ENCODE measurements at regions not wholly inside any gene's neighbourhood (a gene's known extent, or its start where the extent isn't known, plus 50 kb on each side); places are given as distances from the start of the nearest gene placed in this dataset.

DNA sequence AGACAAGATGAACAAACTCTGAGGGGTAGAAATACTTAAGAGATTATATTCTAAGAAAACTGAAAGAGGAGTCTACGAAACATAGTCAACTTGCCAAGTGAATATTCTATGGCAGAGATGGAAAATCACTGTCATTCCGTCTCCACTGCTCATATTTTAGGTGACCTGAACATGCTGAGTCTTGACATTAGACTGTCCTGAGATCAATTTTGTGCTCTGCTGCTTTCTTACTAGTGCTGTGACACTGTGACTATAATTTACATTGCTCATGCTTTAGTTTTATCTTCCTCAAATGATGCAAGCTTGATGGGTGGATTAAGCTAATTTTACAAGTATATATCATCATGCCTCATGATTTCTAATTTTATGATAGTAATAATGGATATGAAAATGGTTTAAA lies 228.2 kb upstream of the LRFN5 start:
- TF ChIP-seq, protein P1, sequence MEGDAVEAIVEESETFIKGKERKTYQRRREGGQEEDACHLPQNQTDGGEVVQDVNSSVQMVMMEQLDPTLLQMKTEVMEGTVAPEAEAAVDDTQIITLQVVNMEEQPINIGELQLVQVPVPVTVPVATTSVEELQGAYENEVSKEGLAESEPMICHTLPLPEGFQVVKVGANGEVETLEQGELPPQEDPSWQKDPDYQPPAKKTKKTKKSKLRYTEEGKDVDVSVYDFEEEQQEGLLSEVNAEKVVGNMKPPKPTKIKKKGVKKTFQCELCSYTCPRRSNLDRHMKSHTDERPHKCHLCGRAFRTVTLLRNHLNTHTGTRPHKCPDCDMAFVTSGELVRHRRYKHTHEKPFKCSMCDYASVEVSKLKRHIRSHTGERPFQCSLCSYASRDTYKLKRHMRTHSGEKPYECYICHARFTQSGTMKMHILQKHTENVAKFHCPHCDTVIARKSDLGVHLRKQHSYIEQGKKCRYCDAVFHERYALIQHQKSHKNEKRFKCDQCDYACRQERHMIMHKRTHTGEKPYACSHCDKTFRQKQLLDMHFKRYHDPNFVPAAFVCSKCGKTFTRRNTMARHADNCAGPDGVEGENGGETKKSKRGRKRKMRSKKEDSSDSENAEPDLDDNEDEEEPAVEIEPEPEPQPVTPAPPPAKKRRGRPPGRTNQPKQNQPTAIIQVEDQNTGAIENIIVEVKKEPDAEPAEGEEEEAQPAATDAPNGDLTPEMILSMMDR (conservative IDR thresholded peaks at IDR 0.05) = no peak
- TF ChIP-seq ZFX (IDR thresholded peaks at IDR 0.05) = no peak

Data from C4-2B (cell line).